Mammary epithelial cell (primary cell): ENCODE measurements at regions not wholly inside any gene's neighbourhood (a gene's known extent, or its start where the extent isn't known, plus 50 kb on each side); places are given as distances from the start of the nearest gene placed in this dataset.

Experiments
- CTCF ChIP-seq, 2 donors: IDR thresholded peaks in 1 of 2; conservative IDR thresholded peaks in 1 of 2; 2 replicates each; pipeline ENCODE4 v1.5.1; 2011 to 2012; ENCODE audit warnings: inconsistent platforms in 2 of 2, low read length in 2 of 2, mild to moderate bottlenecking in 2 of 2, control low read depth in 1 of 2, low read depth in 1 of 2; ENCODE audit not compliant: insufficient read depth in 1 of 2; ENCODE audit errors: extremely low read depth in 1 of 2
- EZH2 ChIP-seq: IDR thresholded peaks from 2 replicates; pipeline ENCODE4 v1.6.1; 2012; ENCODE audit warnings: low read length, inconsistent platforms, borderline replicate concordance

DNA sequence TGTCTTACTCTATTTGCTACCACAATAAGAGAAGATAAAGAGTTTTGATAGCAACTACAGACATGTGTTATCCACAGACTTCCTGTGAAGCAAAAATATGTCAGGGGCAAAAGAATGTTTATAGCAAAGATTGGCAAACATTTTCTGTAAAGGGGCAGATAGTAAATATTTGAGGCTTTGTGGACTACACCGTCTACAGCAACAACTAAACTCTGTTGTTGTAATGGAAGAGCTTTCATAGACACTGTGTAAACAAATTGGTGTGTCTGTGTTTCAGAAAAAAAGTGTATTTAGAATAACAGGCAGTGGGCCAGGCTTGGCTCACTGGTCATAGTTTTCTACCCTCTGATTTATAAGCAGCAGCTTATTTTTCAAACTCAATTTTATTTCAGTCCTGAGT is 521.4 kb downstream of the ANKRD7 start:
- TF ChIP-seq CTCF (conservative IDR thresholded peaks at IDR 0.05 in 1 of 2, IDR thresholded peaks at IDR 0.05 in 1 of 2; ENCODE audit: extremely low read depth in 1 of 2, insufficient read depth in 1 of 2, low read depth in 1 of 2, low read length in 2 of 2) (no peak), EZH2 (no peak)
